H9 (cell line): ENCODE measurements at regions not wholly inside any gene's neighbourhood (a gene's known extent, or its start where the extent isn't known, plus 50 kb on each side); places are given as distances from the start of the nearest gene placed in this dataset.

Source experiments
- DNase-seq: peaks from one replicate; pipeline ENCODE4 v3.0.0-alpha.2; 2017
- H2AFZ ChIP-seq: one replicate; pipeline ENCODE4 v1.6.1; 2013; ENCODE audit warnings: mild to moderate bottlenecking, low read length, control low read depth, moderate library complexity
- H2AK5ac ChIP-seq: 2 replicates; pipeline ENCODE4 v1.6.1; 2013; ENCODE audit warnings: low read length, control low read depth, mixed read lengths; ENCODE audit not compliant: insufficient read length
- H2BK120ac ChIP-seq: one replicate; pipeline ENCODE4 v1.6.1; 2013; ENCODE audit warnings: low read depth, mild to moderate bottlenecking, low read length, control low read depth, inconsistent platforms; ENCODE audit not compliant: poor library complexity, severe bottlenecking
- H2BK12ac ChIP-seq: 2 replicates; pipeline ENCODE4 v1.6.1; 2013; ENCODE audit warnings: low read length, control low read depth, mixed read lengths, low read depth; ENCODE audit not compliant: insufficient read length
- H2BK15ac ChIP-seq: 2 replicates; pipeline ENCODE4 v1.6.1; 2013; ENCODE audit warnings: low read depth, low read length, control low read depth
- H2BK20ac ChIP-seq: one replicate; pipeline ENCODE4 v1.6.1; 2013; ENCODE audit warnings: low read depth, mild to moderate bottlenecking, low read length, control low read depth, inconsistent platforms; ENCODE audit not compliant: poor library complexity, severe bottlenecking
- H2BK5ac ChIP-seq: 2 replicates; pipeline ENCODE4 v1.6.1; 2013; ENCODE audit warnings: low read length, control low read depth, mixed read lengths; ENCODE audit not compliant: insufficient read length
- H3K14ac ChIP-seq: 2 replicates; pipeline ENCODE4 v1.6.1; 2013; ENCODE audit warnings: low read length, control low read depth; ENCODE audit not compliant: insufficient read depth
- H3K18ac ChIP-seq: 2 replicates; pipeline ENCODE4 v1.6.1; 2013; ENCODE audit warnings: low read depth, mild to moderate bottlenecking, mixed read lengths, low read length, control low read depth; ENCODE audit not compliant: insufficient read length
- H3K23ac ChIP-seq: 2 replicates; pipeline ENCODE4 v1.6.1; 2013; ENCODE audit warnings: low read length, control low read depth, mixed read lengths, low read depth; ENCODE audit not compliant: insufficient read length
- H3K23me2 ChIP-seq: 2 replicates; pipeline ENCODE4 v1.6.1; 2013; ENCODE audit warnings: low read depth, mild to moderate bottlenecking, mixed read lengths, low read length, control low read depth; ENCODE audit not compliant: insufficient read length, poor library complexity, severe bottlenecking
- H3K27ac ChIP-seq: 2 replicates; pipeline ENCODE4 v1.5.1; 2013; ENCODE audit warnings: low read length, control low read depth, mixed read lengths, low read depth; ENCODE audit not compliant: insufficient read length
- H3K27me3 ChIP-seq: 2 replicates; pipeline ENCODE4 v1.6.1; 2013; ENCODE audit warnings: low read length, control low read depth, inconsistent platforms; ENCODE audit not compliant: insufficient read depth
- H3K4ac ChIP-seq: 2 replicates; pipeline ENCODE4 v1.6.1; 2013; ENCODE audit warnings: low read depth, mild to moderate bottlenecking, control low read depth, inconsistent platforms, low read length, moderate library complexity
- H3K4me1 ChIP-seq: 2 replicates; pipeline ENCODE4 v1.6.1; 2013; ENCODE audit warnings: low read length, control low read depth, inconsistent platforms; ENCODE audit not compliant: insufficient read depth
- H3K4me2 ChIP-seq: 2 replicates; pipeline ENCODE4 v1.6.1; 2013; ENCODE audit warnings: low read length, control low read depth, mixed read lengths; ENCODE audit not compliant: insufficient read length, insufficient read depth
- H3K56ac ChIP-seq: 2 replicates; pipeline ENCODE4 v1.6.1; 2013; ENCODE audit warnings: low read depth, mild to moderate bottlenecking, mixed read lengths, low read length, control low read depth; ENCODE audit not compliant: insufficient read length
- H3K79me1 ChIP-seq: 2 replicates; pipeline ENCODE4 v1.6.1; 2013; ENCODE audit warnings: low read depth, mild to moderate bottlenecking, moderate library complexity, low read length, control low read depth, inconsistent platforms; ENCODE audit not compliant: insufficient read depth, poor library complexity, severe bottlenecking
- H3K79me2 ChIP-seq: 2 replicates; pipeline ENCODE4 v1.6.1; 2013; ENCODE audit warnings: low read length, control low read depth, inconsistent platforms; ENCODE audit not compliant: insufficient read depth
- H3K9ac ChIP-seq: 2 replicates; pipeline ENCODE4 v1.6.1; 2013; ENCODE audit warnings: low read length, control low read depth, mixed read lengths; ENCODE audit not compliant: insufficient read length; ENCODE audit errors: extremely low read depth
- H3K9me3 ChIP-seq: one replicate; pipeline ENCODE4 v1.6.1; 2013; ENCODE audit warnings: low read depth, low read length, inconsistent platforms; ENCODE audit not compliant: control insufficient read depth
- H3T11ph ChIP-seq: one replicate; pipeline ENCODE4 v1.6.1; 2013; ENCODE audit warnings: mild to moderate bottlenecking, low read length, control low read depth, inconsistent platforms
- H4K20me1 ChIP-seq: one replicate; pipeline ENCODE4 v1.6.1; 2013; ENCODE audit not compliant: control insufficient read depth, insufficient read length, insufficient read depth
- H4K5ac ChIP-seq: 2 replicates; pipeline ENCODE4 v1.6.1; 2013; ENCODE audit warnings: low read depth, mild to moderate bottlenecking, mixed read lengths, low read length, control low read depth; ENCODE audit not compliant: insufficient read length
- H4K8ac ChIP-seq: replicated peaks from 2 replicates; pipeline ENCODE4 v1.6.1; 2013; ENCODE audit warnings: low read length, control low read depth, mixed read lengths, low read depth; ENCODE audit not compliant: insufficient read length
- H4K91ac ChIP-seq: 2 replicates; pipeline ENCODE4 v1.6.1; 2013; ENCODE audit warnings: low read depth, mild to moderate bottlenecking, moderate library complexity, mixed read lengths, low read length, control low read depth; ENCODE audit not compliant: insufficient read length
- H3K27ac Mint-ChIP-seq, 3 experiments: 2 replicates in 2 of 3; 3 replicates in 1 of 3; pipeline ENCODE4 v1.8.0; 2020 to 2021; ENCODE audit warnings: mixed read lengths in 3 of 3, mild to moderate bottlenecking in 1 of 3, moderate library complexity in 1 of 3
- H3K27me3 Mint-ChIP-seq: 2 replicates; pipeline ENCODE4 v1.8.0; 2021; ENCODE audit warnings: low read depth, mild to moderate bottlenecking, moderate library complexity, mixed read lengths
- H3K36me3 Mint-ChIP-seq, 3 experiments: 2 replicates in 2 of 3; 3 replicates in 1 of 3; pipeline ENCODE4 v1.8.0; 2020 to 2021; ENCODE audit warnings: low read depth in 3 of 3, mixed read lengths in 3 of 3; ENCODE audit not compliant: insufficient read depth in 1 of 3
- H3K4me1 Mint-ChIP-seq, 2 experiments: 2 replicates each; pipeline ENCODE4 v1.8.0; 2020; ENCODE audit warnings: mixed read lengths in 2 of 2
- H3K4me3 Mint-ChIP-seq, 2 experiments: 2 replicates in 1 of 2; 3 replicates in 1 of 2; pipeline ENCODE4 v1.8.0; 2020 to 2021; ENCODE audit warnings: mild to moderate bottlenecking in 2 of 2, mixed read lengths in 2 of 2, moderate library complexity in 1 of 2
- H3K9me3 Mint-ChIP-seq, 2 experiments: 2 replicates in 1 of 2; 3 replicates in 1 of 2; pipeline ENCODE4 v1.8.0; 2020; ENCODE audit warnings: mild to moderate bottlenecking in 2 of 2, mixed read lengths in 2 of 2, moderate library complexity in 1 of 2
- CTCF ChIP-seq: fragments of 200-600 bp; sonication (generic); conservative IDR thresholded peaks from 3 replicates; pipeline ENCODE4 v1.8.0; 2021; ENCODE audit warnings: antibody characterized with exemption, mild to moderate bottlenecking
- WGBS: extraction: QIAGEN DNeasy Blood & Tissue Kit; methylation state at CpG from one replicate; pipeline ENCODE4 v1.1.7; 2013; ENCODE audit warnings: missing lambda C conversion rate, low lambda C conversion rate, mixed read lengths; ENCODE audit not compliant: insufficient read length; ENCODE audit errors: extremely low coverage; 5-methylcytosine and 5-hydroxymethylcytosine counted together

- H4K91ac ChIP-seq, result no peak overlapping the region
- no peak overlapping the region for H3K4me3 Mint-ChIP-seq
- no peak overlapping the region for H2BK20ac ChIP-seq
- no peak for TF ChIP-seq CTCF
- no peak overlapping the region for H3K27ac Mint-ChIP-seq
- no peak overlapping the region for H3K27ac ChIP-seq
- H3K9ac ChIP-seq, result no peak overlapping the region
- no CpG with 5 or more reads among the region's 5 CpGs for WGBS
- H3K23ac ChIP-seq, result no peak overlapping the region
- no peaks in the 10 kb centered on the region for H3K79me1 ChIP-seq
- no peak overlapping the region for H2BK120ac ChIP-seq
- no peak overlapping the region for H2AFZ ChIP-seq
- H3K27me3 Mint-ChIP-seq, result no peaks in the 10 kb centered on the region
- H3K56ac ChIP-seq, result no peak overlapping the region
- H3K9me3 ChIP-seq, result no peaks in the 10 kb centered on the region
- no peak overlapping the region for H2BK12ac ChIP-seq
- no peaks in the 10 kb centered on the region for H3K4me1 ChIP-seq
- H3K79me2 ChIP-seq, result no peaks in the 10 kb centered on the region
- no peak for DNase-seq
- H3K9me3 Mint-ChIP-seq, result no peaks in the 10 kb centered on the region; a peak in 1 of 5 replicates
- no peak overlapping the region for H3T11ph ChIP-seq
- H3K4me2 ChIP-seq, result no peak overlapping the region
- H4K20me1 ChIP-seq, result no peaks in the 10 kb centered on the region
- no peak overlapping the region for H3K4ac ChIP-seq
- H3K4me1 Mint-ChIP-seq, result peaks cover 5 to 6% of the 10 kb centered on the region in 2 experiments; a peak in 3 of 4 replicates
- H2BK5ac ChIP-seq, result no peak overlapping the region
- no peaks in the 10 kb centered on the region for H3K27me3 ChIP-seq
- H3K18ac ChIP-seq, result no peak overlapping the region
- no peaks in the 10 kb centered on the region for H3K23me2 ChIP-seq
- H3K36me3 Mint-ChIP-seq, result no peaks in the 10 kb centered on the region
- H2BK15ac ChIP-seq, result no peak overlapping the region
- no peak overlapping the region for H4K5ac ChIP-seq
- no peak overlapping the region for H3K14ac ChIP-seq
- H4K8ac ChIP-seq, result no peak overlapping the region
- no peak overlapping the region for H2AK5ac ChIP-seq
Observed at GRCh38 chr3:106376016-106376570, 507.3 kb upstream of the CBLB start.
